ENCODE measurements at regions not wholly inside any gene's neighbourhood (a gene's known extent, or its start where the extent isn't known, plus 50 kb on each side); places are given as distances from the start of the nearest gene placed in this dataset.

- Histone ChIP-seq H3K9me2 (ENCODE audit: insufficient read depth) (no peaks in the 10 kb centered on the region), H3F3A (ENCODE audit: insufficient read depth, low read depth) (no peaks in the 10 kb centered on the region), H3K4me2 (no peak overlapping the region), H2AFZ (no peak overlapping the region), H4K20me1 (ENCODE audit: insufficient read depth) (no peaks in the 10 kb centered on the region), H3K36me3 (ENCODE audit: low read depth) (no peaks in the 10 kb centered on the region), H3K9me3 (ENCODE audit: insufficient read depth, low read depth) (no peaks in the 10 kb centered on the region), H3K27me3 (ENCODE audit: insufficient read depth, low read depth) (peaks cover 93% of the 10 kb centered on the region), H3K79me2 (ENCODE audit: low read depth) (no peaks in the 10 kb centered on the region), H3K4me1 (replicated peaks; ENCODE audit: insufficient read depth) (no peaks in the 10 kb centered on the region), H3K4me3 (no peak overlapping the region), H3K27ac (no peak overlapping the region)
- TF ChIP-seq CTCF (conservative IDR thresholded peaks at IDR 0.05) (no peak), EZH2 (IDR thresholded peaks at IDR 0.05; ENCODE audit: low read depth) (no peak)
- ChIA-PET CTCF (no interaction called here), POLR2A (ENCODE audit: unreplicated experiment) (no interaction called here)
- intact Hi-C loops (cut with micrococcal nuclease; ENCODE audit: unreplicated experiment) = no loop called here
- no TSS peak for BruUV-seq (replicated peaks)
- no peak for DNase-seq
These were observed 147.8 kb downstream of the IRF8 start for GRCh38 chr16:86046667-86047270.

GRCh38 chr16:86048221-86048620 lies 149.3 kb downstream of the IRF8 start:
- H3K27me3 ChIP-seq (ENCODE audit: insufficient read depth, low read depth) = peaks cover 91% of the 10 kb centered on the region
- H4K20me1 ChIP-seq (ENCODE audit: insufficient read depth) = no peaks in the 10 kb centered on the region
- no peaks in the 10 kb centered on the region for H3F3A ChIP-seq (ENCODE audit: insufficient read depth, low read depth)
- no peak for TF ChIP-seq EZH2 (IDR thresholded peaks at IDR 0.05; ENCODE audit: low read depth)
- no peak for TF ChIP-seq CTCF (conservative IDR thresholded peaks at IDR 0.05)
- ChIA-PET CTCF (no interaction called here), POLR2A (ENCODE audit: unreplicated experiment) (no interaction called here)
- no peak for DNase-seq
- H3K9me2 ChIP-seq (ENCODE audit: insufficient read depth) = no peaks in the 10 kb centered on the region
- no peak overlapping the region for H2AFZ ChIP-seq
- no peak overlapping the region for H3K4me3 ChIP-seq
- no peak overlapping the region for H3K4me2 ChIP-seq
- no TSS peak for BruUV-seq (replicated peaks)
- H3K27ac ChIP-seq = no peak overlapping the region
- intact Hi-C loops (cut with micrococcal nuclease; ENCODE audit: unreplicated experiment) = no loop called here
- no peaks in the 10 kb centered on the region for H3K79me2 ChIP-seq (ENCODE audit: low read depth)
- H3K9me3 ChIP-seq (ENCODE audit: insufficient read depth, low read depth) = no peaks in the 10 kb centered on the region
- H3K4me1 ChIP-seq (replicated peaks; ENCODE audit: insufficient read depth) = no peaks in the 10 kb centered on the region
- H3K36me3 ChIP-seq (ENCODE audit: low read depth) = no peaks in the 10 kb centered on the region

GRCh38 chr16:86048882-86049585 lies 150.1 kb downstream of the IRF8 start:
- H3K27me3 ChIP-seq (ENCODE audit: insufficient read depth, low read depth) = peaks cover 91% of the 10 kb centered on the region

More at GRCh38 chr16:86048882-86049585, 150.1 kb downstream of the IRF8 start:
- Histone ChIP-seq H3K4me3 (no peak overlapping the region), H4K20me1 (ENCODE audit: insufficient read depth) (no peaks in the 10 kb centered on the region), H3F3A (ENCODE audit: insufficient read depth, low read depth) (no peaks in the 10 kb centered on the region), H3K79me2 (ENCODE audit: low read depth) (no peaks in the 10 kb centered on the region), H2AFZ (no peak overlapping the region), H3K9me2 (ENCODE audit: insufficient read depth) (no peaks in the 10 kb centered on the region), H3K36me3 (ENCODE audit: low read depth) (no peaks in the 10 kb centered on the region), H3K9me3 (ENCODE audit: insufficient read depth, low read depth) (no peaks in the 10 kb centered on the region), H3K27ac (no peak overlapping the region), H3K4me1 (replicated peaks; ENCODE audit: insufficient read depth) (no peaks in the 10 kb centered on the region), H3K4me2 (no peak overlapping the region)
- CTCF ChIA-PET = no interaction called here
- no TSS peak for BruUV-seq (replicated peaks)
- intact Hi-C loops (cut with micrococcal nuclease; ENCODE audit: unreplicated experiment) = no loop called here
- no peak for DNase-seq
- no peak for TF ChIP-seq CTCF (conservative IDR thresholded peaks at IDR 0.05)
- no peak for TF ChIP-seq EZH2 (IDR thresholded peaks at IDR 0.05; ENCODE audit: low read depth)
- POLR2A ChIA-PET (ENCODE audit: unreplicated experiment) = no interaction called here

Data from PC-9 (cell line).